GM19397 (cell line): ENCODE measurements at regions not wholly inside any gene's neighbourhood (a gene's known extent, or its start where the extent isn't known, plus 50 kb on each side); places are given as distances from the start of the nearest gene placed in this dataset.

ENCODE experiments used
- ATAC-seq: cut with Tn5 transposase; IDR thresholded peaks from one replicate; pipeline ENCODE4 v1.9.1; 2021; ENCODE audit warnings: mild to moderate bottlenecking, moderate library complexity; ENCODE audit not compliant: unreplicated experiment

GRCh38 chr12:22982635-22983034 is 357.7 kb downstream of the ETNK1 start:
- no peak for ATAC-seq

GRCh38 chr12:22986997-22987396 is 362.0 kb downstream of the ETNK1 start:
- ATAC-seq = no peak

DNA sequence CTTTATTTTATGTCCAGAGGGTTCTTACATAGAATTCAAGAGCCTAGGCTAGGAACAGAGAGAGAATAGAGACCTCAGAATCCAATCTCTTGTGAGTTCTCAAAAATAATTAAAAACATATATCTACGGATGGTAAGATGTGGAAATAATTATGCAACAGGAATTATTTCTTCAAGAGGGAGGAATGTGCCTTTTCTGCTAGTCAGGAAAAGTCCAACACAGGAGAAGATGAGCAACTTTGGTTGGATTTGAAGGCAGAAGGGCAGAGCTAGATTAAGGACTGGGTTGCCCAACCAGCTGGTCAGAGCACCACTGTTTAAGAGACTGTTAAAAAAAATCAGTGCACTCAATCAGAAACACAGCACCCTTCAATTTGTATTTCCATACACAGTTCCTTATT is 365.5 kb downstream of the ETNK1 start:
- no peak for ATAC-seq

DNA sequence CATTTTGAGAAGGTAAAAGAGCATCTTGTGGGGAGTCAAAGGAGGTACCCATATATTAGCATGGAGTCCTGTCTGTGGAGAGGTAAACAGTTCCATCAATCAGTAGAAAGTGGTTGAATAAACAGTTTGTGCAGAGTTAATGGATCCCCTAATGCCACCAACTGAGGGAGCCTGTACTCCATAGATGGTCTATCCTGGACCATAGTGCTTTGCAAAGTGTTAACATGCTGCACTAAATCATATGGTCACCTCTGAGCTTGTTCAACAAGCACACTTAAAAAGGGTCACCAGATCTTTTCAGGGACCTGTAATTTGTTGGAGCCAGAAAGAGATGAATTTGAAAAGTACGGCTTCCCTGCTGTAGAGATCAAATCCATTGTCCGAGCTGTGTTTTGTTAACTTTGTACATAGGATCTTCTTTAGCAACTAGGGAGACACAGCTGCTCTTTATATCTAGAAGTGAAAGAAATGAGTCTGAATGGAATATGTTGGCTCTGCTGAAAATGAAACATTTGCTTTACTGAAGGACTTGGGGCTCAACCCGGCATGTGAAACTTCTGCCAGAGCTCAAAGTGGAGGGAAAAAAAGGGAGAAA is 366.4 kb downstream of the ETNK1 start:
- ATAC-seq = no peak

- no peak for ATAC-seq
These were observed 368.8 kb downstream of the ETNK1 start for GRCh38 chr12:22993609-22994315.

GRCh38 chr12:22994316-22994675 is 369.3 kb downstream of the ETNK1 start:
- ATAC-seq = no peak

DNA sequence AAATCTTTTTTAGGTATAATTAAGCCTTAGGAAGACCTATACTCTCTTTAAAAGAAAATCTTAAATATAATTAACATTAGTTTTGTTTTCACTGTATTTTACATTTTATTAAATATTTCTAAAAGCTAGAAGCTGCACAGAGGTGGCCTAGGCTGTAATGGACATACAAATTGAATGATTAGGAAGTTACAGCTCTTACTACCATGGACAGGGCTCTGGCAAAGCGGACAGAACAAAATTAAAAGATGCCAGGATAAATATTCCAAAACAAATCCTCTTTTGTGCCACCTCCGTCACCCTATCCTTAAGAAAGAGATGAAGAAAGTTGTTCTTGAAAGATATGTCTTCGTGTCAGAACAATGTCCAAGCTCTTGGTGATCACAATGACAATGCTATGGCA is 376.5 kb downstream of the ETNK1 start:
- no peak for ATAC-seq

DNA sequence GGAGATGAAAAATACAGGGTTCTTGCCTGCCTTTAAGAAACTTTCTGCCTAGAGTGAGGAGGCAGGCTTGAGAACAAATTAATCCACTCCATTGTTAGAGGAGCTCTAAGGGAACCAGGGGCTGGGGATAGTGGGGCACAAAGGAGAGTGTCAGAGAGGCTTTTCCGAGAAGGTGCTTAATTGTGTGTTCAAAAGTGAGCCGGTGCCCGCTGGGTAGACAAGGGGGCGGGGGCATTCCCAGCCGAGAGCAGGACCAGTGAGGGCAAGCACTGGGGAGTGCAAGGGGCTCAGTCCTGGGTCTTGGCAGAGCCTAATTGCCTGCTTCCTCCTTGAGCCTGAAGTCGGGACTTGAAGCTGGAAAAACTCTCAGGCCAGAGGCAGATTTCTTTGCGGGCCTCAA is 377.4 kb downstream of the ETNK1 start:
- no peak for ATAC-seq

DNA sequence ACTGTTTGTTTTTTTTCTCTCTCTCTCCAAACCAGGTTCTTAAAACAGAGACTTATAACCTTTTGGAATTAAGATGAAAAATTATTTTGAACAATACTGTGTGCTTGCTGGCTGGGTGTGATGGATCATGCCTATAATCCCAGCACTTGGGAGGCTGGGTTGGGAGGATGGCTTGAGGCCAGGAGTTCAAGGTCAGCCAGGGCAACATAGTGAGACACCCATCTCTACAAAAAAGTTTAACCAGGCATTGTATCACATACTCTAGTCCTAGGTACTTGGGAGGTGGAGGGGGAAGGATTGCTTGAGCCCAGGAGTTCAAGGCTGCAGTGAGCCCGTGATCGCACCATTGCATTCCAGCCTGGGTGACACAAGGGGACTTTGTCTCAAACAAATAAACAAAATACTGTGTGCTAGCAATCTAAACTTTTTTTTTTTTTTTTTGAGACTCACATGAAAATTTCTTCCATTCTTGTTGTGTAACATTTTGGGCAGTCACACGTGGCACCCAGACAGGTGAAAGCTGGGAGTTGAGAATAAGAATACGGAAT is 379.6 kb downstream of the ETNK1 start:
- no peak for ATAC-seq

GRCh38 chr12:23005387-23005786 is 380.4 kb downstream of the ETNK1 start:
- no peak for ATAC-seq

DNA sequence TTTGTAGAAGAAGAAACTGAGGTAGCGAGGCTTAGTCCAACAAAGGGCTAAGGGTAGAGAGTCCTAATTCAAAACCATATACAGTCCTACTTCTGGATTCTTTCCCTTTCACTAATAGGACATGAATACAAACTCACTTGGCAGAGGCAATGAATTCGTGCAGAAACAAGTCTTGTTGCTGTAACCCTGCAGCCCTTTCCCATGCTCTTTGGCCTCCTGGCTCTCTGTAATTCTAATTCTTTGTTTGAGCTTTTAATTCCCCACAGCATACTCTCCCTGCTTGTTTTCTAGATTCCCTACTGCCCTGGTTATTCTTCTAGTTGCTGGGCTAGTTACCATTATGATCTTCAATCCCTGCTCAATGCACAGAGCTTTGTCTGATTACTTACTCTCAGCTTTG is 381.4 kb downstream of the ETNK1 start:
- ATAC-seq = no peak

GRCh38 chr12:23008623-23009022 is 383.7 kb downstream of the ETNK1 start:
- no peak for ATAC-seq

DNA sequence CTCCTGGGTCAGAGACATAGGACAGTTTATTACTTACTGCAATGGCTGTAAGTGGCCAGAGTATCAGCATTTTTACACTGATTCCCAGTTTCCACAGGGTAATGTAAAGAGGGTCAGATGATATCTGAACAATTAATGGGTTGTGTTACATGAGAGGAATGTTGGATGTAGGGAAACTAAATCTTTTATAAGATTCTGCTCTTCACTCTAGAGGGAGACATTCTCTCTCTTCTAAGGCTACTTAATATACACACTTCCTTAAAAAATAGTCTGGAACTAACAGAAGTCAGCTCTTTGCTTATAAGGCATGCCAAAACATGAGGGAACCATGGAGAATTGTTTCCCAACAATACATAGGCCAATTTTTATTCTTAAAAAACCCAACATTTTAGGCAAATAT is 389.8 kb downstream of the ETNK1 start:
- no peak for ATAC-seq

DNA sequence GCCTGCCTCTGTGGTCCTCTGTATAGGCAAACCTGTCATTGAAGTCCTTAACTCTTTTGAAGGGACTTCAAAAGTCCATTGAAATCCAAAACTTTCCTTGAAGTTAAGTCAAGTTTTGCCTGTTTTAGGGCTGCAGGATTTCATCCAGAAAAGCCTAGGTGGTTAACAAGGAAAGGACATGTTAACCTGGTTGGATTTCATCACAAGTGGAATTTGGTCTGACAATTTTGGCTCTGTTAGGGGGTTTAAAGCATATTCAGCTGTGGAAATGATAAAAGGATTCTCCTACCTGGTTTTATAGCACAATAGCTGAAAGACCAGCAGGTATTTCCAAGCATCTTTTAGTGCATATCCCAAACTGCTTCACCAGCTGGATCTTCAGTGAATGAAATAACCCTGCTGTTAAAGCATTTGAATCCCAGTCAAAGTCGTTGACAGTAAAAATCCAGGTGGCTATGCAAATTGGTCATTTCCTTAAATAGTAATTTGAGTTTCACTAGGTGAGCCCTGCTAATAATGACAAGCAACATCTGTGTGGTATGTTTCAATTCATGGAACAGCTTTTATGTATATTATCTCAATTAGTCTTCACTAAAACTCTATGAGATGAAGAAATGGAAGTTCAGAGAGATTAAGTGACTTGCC is 400.5 kb downstream of the ETNK1 start:
- ATAC-seq = no peak

GRCh38 chr12:23028158-23028802 is 403.3 kb downstream of the ETNK1 start:
- ATAC-seq = no peak

- ATAC-seq = no peak
These were observed 404.2 kb downstream of the ETNK1 start for GRCh38 chr12:23029185-23029584.

GRCh38 chr12:23039834-23040233 is 414.9 kb downstream of the ETNK1 start:
- no peak for ATAC-seq

- ATAC-seq = no peak
These were observed 416.8 kb downstream of the ETNK1 start for GRCh38 chr12:23041774-23042173.

- no peak for ATAC-seq
These were observed 418.7 kb downstream of the ETNK1 start for GRCh38 chr12:23043646-23044045.

- ATAC-seq = no peak
These were observed 424.2 kb downstream of the ETNK1 start for GRCh38 chr12:23049180-23049579.

GRCh38 chr12:23055004-23055403 is 430.0 kb downstream of the ETNK1 start:
- ATAC-seq = no peak

GRCh38 chr12:23057571-23057970 is 432.6 kb downstream of the ETNK1 start:
- ATAC-seq = no peak
